SH-SY5Y (cell line): ENCODE measurements at regions not wholly inside any gene's neighbourhood (a gene's known extent, or its start where the extent isn't known, plus 50 kb on each side); places are given as distances from the start of the nearest gene placed in this dataset.

ENCODE experiments used
- GATA2 ChIP-seq: IDR thresholded peaks from 2 replicates; pipeline ENCODE4 v1.6.1; 2011; ENCODE audit warnings: mild to moderate bottlenecking, low read depth, low read length
- GATA3 ChIP-seq: IDR thresholded peaks from 2 replicates; pipeline ENCODE4 v1.6.1; 2011; ENCODE audit warnings: low read depth, mild to moderate bottlenecking, low read length, moderate library complexity

DNA sequence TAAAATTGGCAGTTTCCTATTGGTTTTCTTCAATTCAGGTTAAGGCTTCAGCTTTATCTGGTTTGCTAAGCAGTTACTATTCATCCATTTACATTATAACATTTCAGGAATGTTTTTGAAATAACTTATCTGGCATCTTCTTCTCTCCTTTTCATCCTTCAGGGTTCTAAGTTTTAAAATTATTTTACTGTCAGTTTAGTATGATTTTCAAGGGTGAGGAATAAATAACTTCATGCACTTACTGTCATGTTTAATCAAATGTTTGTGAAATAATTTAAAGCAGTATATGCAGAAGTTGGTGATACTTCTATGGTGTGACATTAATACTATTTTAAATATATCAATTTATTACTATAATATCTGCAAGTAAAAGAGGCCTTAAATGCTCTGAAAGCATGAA lies 338.1 kb upstream of the MMS22L start:
- no peak for TF ChIP-seq GATA2
- TF ChIP-seq GATA3: no peak

DNA sequence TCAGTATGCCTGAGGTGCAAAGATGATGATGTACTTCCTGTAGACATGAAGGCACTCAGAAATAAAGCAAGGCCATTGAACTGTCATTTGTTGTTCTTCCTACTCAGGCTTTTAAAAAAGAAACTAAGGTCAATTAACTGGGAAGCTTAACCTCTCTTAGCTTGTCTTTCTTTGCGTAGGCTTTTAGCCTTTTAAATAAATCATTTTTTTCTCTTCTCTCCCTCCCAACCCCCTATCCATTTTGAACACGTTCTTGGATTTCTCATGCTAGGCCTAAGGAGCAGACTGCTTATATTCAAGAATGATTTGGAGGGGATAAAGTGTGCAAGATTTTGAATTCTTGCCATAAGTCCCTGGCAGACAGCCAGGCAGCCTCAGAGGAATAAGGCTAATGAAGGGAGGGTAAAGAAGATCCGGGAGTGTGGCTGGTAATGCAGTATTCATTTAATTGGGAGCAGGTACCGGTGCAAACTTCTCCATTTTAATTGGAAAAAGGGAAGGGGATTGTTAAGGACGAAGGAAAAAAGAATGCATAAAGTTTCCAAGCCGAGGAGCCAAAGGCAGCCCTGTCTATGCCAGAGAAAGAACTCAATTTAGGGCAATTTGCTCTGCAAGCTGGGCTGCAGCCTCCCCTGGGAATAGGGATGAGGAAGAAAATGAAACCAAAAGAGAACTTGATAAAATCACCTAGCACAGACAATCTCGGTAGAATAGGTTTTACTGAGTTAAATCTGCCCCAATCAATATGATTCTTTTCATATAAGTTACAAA lies 343.8 kb upstream of the MMS22L start:
- TF ChIP-seq GATA3 (no peak), GATA2 (no peak)

DNA sequence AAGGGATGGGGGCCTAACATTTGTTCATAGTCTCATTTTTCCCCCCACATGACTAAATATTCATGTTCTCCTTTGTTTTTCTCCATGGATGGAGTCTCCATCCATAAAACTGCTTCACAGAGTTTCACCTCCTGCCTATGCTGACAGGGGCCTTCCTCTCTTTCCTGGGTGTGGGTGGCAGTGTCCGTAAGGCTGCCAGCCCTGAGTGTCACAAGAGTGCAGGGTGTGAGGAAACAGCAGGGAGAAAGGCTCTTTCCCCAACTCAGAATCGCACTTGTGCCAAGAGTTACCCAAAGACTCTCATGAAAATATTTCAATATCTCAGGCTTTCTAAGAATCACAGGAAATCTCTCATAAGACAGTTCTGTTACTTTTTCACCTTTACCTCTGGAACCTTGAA lies 346.2 kb upstream of the MMS22L start:
- TF ChIP-seq GATA3: no peak
- no peak for TF ChIP-seq GATA2

DNA sequence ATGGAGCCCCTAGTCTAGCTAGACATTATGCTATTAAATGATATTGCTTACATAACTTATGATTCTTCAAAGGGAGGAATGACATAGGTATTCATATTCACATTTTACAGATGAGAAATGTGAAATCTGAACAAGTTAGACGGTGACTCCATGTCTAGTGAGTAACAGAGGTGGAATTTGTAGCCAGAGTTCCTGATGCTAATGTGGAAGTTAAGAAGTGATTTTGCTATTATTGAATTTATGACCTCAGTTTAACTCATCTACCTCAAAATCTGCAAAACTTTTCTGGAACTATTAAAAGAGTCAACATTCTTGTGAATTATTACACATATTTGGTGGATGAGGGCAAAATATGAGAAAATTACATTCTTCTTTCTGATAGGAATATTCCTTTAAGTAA lies 347.6 kb upstream of the MMS22L start:
- TF ChIP-seq GATA2 (no peak), GATA3 (no peak)

DNA sequence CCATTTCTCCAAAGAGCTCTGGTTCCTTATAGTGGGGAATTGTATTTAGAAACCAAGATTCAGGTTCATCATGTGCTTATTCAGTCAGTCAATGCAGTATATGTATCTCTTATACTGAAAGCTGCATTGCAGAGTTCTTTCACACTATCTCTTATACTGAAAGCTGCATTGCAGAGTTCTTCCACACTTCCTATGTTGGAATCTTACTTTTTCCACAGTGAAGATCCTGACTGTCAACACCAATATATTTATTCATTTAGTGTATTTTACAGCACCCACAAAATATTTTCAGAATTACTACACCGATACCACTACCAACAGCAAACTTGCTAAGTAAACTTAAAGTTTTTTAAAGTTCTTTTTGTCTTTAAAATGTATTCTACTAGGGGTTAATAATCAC lies 349.3 kb upstream of the MMS22L start:
- TF ChIP-seq GATA2: no peak
- TF ChIP-seq GATA3: no peak

DNA sequence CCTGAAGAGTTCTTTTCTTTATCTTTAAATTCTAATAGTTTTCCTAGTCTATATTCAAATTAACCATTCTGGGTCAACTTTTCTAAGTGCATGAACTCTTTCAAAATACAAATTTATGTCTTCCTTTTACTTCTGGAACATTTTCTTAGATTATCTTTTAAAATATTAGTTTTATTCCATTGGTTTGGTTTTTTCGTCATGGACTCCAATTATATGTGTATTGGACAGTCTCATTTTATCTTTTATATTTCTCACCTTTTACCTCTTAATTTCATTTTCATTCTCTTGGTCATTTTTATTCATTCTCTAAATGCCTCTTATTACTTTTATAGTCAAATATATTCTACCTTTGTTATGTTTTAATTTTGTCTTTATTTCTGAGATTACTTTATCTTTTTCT lies 356.7 kb upstream of the MMS22L start:
- TF ChIP-seq GATA2 (no peak), GATA3 (no peak)

DNA sequence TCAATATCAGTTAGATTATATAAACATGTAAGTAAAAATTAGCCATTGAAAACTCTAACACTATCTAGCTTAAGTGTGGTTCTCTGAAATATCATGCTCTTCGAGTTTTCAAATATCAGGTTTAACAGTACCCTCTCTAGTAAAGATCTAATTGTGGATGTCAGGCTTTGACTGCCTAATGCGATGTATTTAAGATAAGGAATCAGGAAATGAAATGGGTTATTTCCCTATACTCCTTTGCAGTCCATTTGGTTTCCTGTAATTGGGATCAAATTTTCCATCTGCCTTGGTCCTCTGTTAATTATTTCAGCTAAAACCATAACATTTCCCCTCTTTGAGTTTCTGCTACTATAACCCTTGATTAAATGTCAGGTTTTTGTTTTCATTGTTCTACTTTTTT lies 361.3 kb upstream of the MMS22L start:
- 0 out of 2 replicates have a peak, but pooled peaks have one; percentile 19 for TF ChIP-seq GATA2
- peak; percentile 65; the same call in 1 of the 2 replicates for TF ChIP-seq GATA3

DNA sequence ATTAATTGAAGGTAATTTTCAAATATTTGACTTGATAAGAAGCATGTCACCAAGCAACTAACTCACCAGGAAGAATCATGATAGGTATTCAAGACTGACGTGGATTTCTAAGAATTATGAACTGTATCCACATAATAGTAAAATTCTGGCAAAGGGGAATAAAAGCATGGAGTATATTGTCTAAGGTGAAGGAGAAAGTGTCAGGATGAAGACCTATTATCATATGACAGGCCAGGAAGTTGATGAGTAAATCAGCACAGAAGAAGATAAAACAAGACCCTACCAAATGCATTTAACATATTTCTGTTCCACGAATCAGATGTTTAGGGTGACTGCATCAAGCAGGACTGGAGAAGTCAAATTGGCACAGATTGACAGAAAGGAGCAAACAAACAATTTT lies 362.7 kb upstream of the MMS22L start:
- no peak for TF ChIP-seq GATA3
- TF ChIP-seq GATA2: no peak

DNA sequence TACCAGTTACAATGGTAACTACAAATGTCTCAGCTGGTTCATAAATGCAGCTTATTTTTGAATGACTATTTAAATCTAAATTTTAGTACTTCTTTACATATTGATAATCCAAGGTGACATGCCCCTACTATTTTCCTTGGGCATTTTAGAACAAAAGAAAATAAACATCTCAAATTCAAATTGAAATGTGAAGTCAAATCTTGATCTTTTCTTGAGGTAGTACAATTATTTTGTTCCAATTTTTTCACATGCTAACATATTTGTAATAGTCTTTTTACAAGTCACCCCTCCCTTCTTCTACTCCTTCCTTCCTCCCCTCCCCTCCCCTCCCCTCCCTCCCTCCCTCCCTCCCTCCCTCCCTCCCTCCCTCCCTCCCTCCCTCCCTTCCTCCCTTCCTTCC lies 370.1 kb upstream of the MMS22L start:
- no peak for TF ChIP-seq GATA3
- TF ChIP-seq GATA2: no peak

DNA sequence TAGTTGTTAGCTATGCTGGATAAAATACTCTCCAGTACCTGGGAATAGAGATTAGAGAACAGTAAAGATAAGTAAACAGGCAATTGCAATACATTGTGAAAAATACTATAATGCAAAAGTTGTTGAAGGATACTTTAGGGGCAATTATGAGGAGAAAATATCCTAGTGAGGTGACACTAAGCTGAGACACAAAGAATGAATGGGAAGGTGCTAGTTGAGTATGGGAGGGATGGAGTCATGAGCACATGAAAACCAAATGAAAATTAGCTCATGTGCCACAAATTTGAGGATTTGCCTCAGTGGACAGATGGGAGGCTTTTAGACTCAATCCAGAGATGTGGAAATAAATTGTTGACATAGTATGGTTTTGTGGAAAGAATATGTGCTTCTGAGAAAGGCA lies 370.5 kb upstream of the MMS22L start:
- no peak for TF ChIP-seq GATA3
- TF ChIP-seq GATA2: no peak

DNA sequence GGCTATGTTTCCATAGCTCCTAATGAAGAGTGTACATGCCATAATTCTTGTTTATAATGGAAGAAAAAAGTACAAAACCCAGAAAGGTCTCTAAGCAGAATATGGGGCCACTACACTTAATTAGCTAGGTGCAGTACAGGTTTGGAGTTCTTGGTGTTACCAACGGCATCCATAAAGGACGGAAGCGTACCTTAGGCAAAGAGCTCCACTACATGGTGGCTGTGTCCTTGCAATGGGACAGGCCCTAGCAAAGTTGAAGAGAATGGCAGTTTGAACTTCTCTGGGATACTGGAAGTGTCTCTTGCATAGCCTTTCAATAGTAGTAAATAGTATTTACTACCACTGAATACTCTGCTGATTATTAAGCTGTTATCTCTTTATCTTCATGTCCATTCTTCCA lies 371.7 kb upstream of the MMS22L start:
- no peak for TF ChIP-seq GATA3
- no peak for TF ChIP-seq GATA2

DNA sequence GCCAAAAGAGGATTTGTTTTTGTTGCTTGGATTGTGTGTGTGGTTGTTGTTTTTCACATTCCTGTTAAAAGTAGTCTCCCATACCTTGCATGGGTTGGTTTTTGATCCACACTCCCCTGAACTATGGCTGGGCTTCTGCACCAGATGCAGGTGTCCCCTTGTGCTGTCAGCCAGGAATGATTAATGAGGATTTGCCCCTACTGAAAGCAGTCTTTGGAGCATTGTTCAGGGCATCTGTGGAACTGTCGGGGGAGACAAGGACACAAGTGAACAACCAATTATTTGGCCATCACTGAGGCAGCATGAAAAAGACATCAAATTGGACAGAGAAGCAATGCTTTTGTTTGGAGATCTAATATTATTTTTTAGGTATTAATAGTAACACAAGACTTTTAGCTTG lies 373.2 kb upstream of the MMS22L start:
- TF ChIP-seq GATA3 (no peak), GATA2 (no peak)

DNA sequence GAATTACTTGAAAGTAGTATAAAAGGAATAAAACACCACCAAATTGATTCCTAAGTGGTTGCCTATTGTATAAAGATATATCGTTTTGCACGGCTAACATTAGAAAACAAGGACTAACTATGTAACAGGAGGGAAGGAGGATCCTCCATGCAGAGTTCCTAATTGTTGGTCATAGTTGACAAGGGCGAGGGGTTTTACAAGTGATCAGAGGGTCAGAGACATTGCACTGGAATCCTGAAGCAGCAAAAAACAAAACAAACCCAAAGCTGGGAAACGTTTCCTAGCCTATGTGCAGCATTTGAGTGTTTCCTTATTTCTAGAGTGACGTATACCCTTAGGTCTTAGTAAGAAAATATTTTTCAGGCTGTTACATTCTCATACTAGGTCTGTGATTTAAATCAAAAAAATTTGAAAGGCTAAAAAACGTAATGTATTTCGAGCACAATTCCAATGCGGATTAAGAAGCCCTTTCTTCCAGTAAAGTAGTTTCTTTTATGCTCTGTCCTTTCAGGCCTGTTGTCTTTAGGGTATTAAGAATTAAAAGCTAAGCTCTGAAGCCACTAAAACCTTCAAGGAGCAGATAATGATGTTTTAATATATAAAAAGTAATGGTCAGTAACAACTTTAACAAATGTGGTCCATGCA lies 373.8 kb upstream of the MMS22L start:
- TF ChIP-seq GATA2 (no peak), GATA3 (no peak)

DNA sequence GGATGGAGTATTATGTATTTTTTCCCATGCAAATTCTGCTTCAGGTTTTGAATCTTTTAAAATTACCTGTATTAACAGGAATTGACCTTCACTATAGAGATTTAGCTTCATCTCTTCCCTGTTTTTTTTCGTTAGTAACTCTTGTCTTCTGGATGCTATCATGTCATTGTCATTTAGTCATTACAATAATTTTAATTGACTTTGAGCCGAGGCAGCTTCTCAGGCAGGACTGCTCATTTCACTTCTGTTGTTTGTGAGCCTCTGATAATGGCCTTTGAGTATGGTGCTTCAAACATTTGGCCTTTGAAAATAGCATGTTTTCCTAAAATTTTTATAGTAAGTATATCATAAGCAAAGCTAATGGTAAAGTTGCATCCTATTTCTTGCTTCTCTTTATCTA lies 375.1 kb upstream of the MMS22L start:
- no peak for TF ChIP-seq GATA3
- no peak for TF ChIP-seq GATA2

DNA sequence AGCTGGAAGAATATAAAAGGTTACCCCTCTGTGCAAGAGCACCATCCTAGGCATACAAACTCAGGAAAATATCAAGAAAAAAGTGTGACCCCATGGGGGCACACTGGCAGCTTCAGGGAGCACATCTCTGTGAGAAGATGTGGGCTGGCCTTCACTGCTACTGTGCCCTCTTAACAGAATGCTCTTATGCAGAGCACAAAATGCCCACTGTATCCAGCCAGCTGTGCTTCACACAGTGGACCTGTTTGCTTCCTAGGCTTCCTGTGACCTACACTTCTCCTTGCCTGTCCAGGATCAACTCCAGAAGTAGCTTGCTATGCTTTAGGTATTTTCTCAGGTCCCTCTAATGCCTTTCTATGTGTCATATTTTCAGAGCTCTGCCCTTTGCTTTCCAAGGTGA lies 380.2 kb upstream of the MMS22L start:
- TF ChIP-seq GATA2 (no peak), GATA3 (no peak)
